Loucy (cell line): ENCODE measurements at regions not wholly inside any gene's neighbourhood (a gene's known extent, or its start where the extent isn't known, plus 50 kb on each side); places are given as distances from the start of the nearest gene placed in this dataset.

Source experiments
- EZH2phosphoT487 ChIP-seq: fragments of 200-600 bp; IDR thresholded peaks from 2 replicates; pipeline ENCODE4 v1.6.1; 2018; ENCODE audit warnings: antibody characterized with exemption, mild to moderate bottlenecking, moderate library complexity, borderline replicate concordance
- TF ChIP-seq, protein P1 (sequence below): fragments of 200-600 bp; sonication (generic); conservative IDR thresholded peaks from 2 replicates; pipeline ENCODE4 v1.5.1; 2014; ENCODE audit warnings: mild to moderate bottlenecking, antibody characterized with exemption, low read length

DNA sequence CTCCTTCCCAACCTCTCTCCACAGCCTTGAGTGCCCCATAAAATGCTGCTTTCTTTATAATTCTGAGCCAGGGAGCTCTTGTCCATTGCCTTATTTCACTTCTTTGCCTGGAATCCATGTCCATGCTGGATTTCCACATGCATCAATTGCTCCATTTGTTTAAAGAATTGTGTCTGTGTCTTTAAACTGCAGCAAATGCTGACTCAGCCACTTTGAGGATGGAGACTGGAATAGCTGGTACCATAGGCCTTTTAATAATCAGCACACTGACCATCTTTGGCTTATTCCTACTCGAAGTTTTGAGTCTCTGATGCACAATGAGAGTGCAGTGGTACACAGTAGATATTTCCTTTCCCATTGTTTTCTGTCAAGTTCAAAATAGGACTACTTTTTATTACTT lies 318.8 kb downstream of the LRIG3 start:
- TF ChIP-seq, protein P1, sequence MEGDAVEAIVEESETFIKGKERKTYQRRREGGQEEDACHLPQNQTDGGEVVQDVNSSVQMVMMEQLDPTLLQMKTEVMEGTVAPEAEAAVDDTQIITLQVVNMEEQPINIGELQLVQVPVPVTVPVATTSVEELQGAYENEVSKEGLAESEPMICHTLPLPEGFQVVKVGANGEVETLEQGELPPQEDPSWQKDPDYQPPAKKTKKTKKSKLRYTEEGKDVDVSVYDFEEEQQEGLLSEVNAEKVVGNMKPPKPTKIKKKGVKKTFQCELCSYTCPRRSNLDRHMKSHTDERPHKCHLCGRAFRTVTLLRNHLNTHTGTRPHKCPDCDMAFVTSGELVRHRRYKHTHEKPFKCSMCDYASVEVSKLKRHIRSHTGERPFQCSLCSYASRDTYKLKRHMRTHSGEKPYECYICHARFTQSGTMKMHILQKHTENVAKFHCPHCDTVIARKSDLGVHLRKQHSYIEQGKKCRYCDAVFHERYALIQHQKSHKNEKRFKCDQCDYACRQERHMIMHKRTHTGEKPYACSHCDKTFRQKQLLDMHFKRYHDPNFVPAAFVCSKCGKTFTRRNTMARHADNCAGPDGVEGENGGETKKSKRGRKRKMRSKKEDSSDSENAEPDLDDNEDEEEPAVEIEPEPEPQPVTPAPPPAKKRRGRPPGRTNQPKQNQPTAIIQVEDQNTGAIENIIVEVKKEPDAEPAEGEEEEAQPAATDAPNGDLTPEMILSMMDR, result no peak
- no peak for TF ChIP-seq EZH2phosphoT487
